K562 (cell line): ENCODE measurements at regions not wholly inside any gene's neighbourhood (a gene's known extent, or its start where the extent isn't known, plus 50 kb on each side); places are given as distances from the start of the nearest gene placed in this dataset.

ENCODE experiments used
- ARNT ChIP-seq, 2 experiments: fragments of 450-650 bp; IDR thresholded peaks; 2 replicates each; pipeline ENCODE4 v1.6.1; 2016; ENCODE audit warnings: mild to moderate bottlenecking in 1 of 2
- CBX2 ChIP-seq: fragments of 200-600 bp; sonication (generic); IDR thresholded peaks from one replicate; pipeline ENCODE4 v1.6.1; 2012; ENCODE audit warnings: mild to moderate bottlenecking, low read length, inconsistent platforms; ENCODE audit not compliant: insufficient read depth, poor library complexity, severe bottlenecking
- CBX5 ChIP-seq: IDR thresholded peaks from 2 replicates; pipeline ENCODE4 v1.6.1; 2014; ENCODE audit warnings: low read depth, borderline replicate concordance
- E2F3 ChIP-seq: fragments of 250-450 bp; sonication (Bioruptor Pico); IDR thresholded peaks from 2 replicates; pipeline ENCODE4 v1.4.0; 2020; ENCODE audit warnings: mild to moderate bottlenecking
- FOXA1 ChIP-seq: fragments of 450-650 bp; IDR thresholded peaks from 2 replicates; pipeline ENCODE4 v1.6.1; 2016; ENCODE audit warnings: mild to moderate bottlenecking, borderline replicate concordance
- GABPB1 ChIP-seq: sonication (generic); formaldehyde crosslinking; IDR thresholded peaks from 2 replicates; pipeline ENCODE4 v1.8.0; 2022; ENCODE audit warnings: mild to moderate bottlenecking, missing genetic modification reagents
- MBD2 ChIP-seq: sonication (generic); IDR thresholded peaks from 2 replicates; pipeline ENCODE4 v1.6.1; 2016; ENCODE audit warnings: low read depth, borderline replicate concordance
- MTA3 ChIP-seq: fragments of 450-650 bp; formaldehyde crosslinking; IDR thresholded peaks from 2 replicates; pipeline ENCODE4 v1.6.1; 2017; ENCODE audit warnings: mild to moderate bottlenecking, borderline replicate concordance
- MYC ChIP-seq, 2 experiments: fragments of 250-450 bp in 1 of 2; sonication (Bioruptor Pico) in 1 of 2; IDR thresholded peaks; 2 replicates each; pipeline versions ENCODE4 v1.5.1 to v1.6.1; 2012 to 2021; ENCODE audit warnings: low read depth in 2 of 2, borderline replicate concordance in 1 of 2, improper control_type of control experiment in 1 of 2, low read length in 1 of 2, mild to moderate bottlenecking in 1 of 2, moderate library complexity in 1 of 2
- NCOA1 ChIP-seq: fragments of 450-650 bp; IDR thresholded peaks from 2 replicates; pipeline ENCODE4 v1.6.1; 2016; ENCODE audit warnings: low read depth
- PRPF4 ChIP-seq: fragments of 200-400 bp; formaldehyde crosslinking; IDR thresholded peaks from one replicate; pipeline ENCODE4 v1.6.1; 2017; ENCODE audit warnings: low read length, low read depth, mild to moderate bottlenecking; ENCODE audit not compliant: insufficient read depth, poor library complexity, severe bottlenecking
- TAF1 ChIP-seq: IDR thresholded peaks from 2 replicates; pipeline ENCODE4 v1.6.1; 2011; ENCODE audit warnings: mild to moderate bottlenecking, low read length, moderate library complexity; ENCODE audit not compliant: insufficient read depth, control insufficient read depth, severe bottlenecking; ENCODE audit errors: extremely low read depth
- TSC22D4 ChIP-seq: fragments of 450-650 bp; IDR thresholded peaks from 2 replicates; pipeline ENCODE4 v1.6.1; 2016; ENCODE audit warnings: missing genetic modification characterization, missing biosample characterization, control low read depth
- ZNF75A ChIP-seq: fragments of 450-650 bp; formaldehyde crosslinking; IDR thresholded peaks from 2 replicates; pipeline ENCODE4 v1.4.0; 2020; ENCODE audit warnings: mild to moderate bottlenecking
- TF ChIP-seq, protein P1 (sequence below), 2 experiments: fragments of 450-650 bp in 1 of 2; IDR thresholded peaks; 2 replicates each; pipeline ENCODE4 v1.6.1; 2011 to 2017; ENCODE audit warnings: low read depth in 2 of 2, antibody characterized with exemption in 1 of 2, borderline replicate concordance in 1 of 2, low read length in 1 of 2, mild to moderate bottlenecking in 1 of 2, mixed read lengths in 1 of 2; ENCODE audit not compliant: control insufficient read depth in 1 of 2
- TF ChIP-seq, protein P2 (sequence below), 2 experiments: IDR thresholded peaks in 1 of 2; conservative IDR thresholded peaks in 1 of 2; 2 replicates each; pipeline ENCODE4 v1.6.1; 2016; ENCODE audit warnings: low read depth in 2 of 2, mild to moderate bottlenecking in 1 of 2, missing compliant biosample characterization in 1 of 2, missing genetic modification characterization in 1 of 2, moderate library complexity in 1 of 2
- TF ChIP-seq, protein P3 (sequence below): sonication (generic); formaldehyde crosslinking; IDR thresholded peaks from 2 replicates; pipeline ENCODE4 v1.8.0; 2022; ENCODE audit warnings: mild to moderate bottlenecking, missing genetic modification reagents

DNA sequence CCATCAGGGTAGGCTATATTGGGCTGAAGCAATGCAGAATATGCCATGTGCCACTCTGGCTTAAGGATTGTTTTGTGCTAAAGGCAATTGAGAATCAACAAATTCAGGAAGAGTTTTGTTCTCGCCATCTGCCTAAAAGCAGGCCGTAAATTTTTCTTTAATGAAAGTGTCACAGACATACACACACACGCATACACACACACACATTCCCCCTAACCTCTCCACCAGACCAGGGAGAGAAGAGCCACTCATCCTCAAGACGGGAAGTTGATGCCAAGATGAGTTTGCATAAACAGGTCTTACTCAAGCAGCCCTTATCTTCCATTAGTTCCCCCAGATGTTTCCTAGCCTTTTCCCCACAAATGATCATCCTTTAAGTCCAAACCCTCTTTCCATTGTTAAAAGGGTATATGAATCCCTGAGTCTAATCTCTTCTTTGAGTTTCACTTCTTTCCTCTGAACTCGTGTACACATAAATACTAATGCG is 59.6 kb upstream of the TRIM24 start (continued):
- TF ChIP-seq GABPB1 (CRISPR knock-in tag) (no peak), NCOA1 (peak; percentile 29; the same call in 1 of the 2 replicates), MTA3 (peak; percentile 73; the same call in 1 of the 2 replicates), ZNF75A (no peak), PRPF4 (no peak), CBX2 (no peak), FOXA1 (no peak), MBD2 (no peak; the same call in 1 of the 2 replicates), CBX5 (no peak), TAF1 (no peak), ARNT (IDR thresholded peaks at IDR 0.05) (peak; percentile 36 to 59; a peak in 1 of 4 replicates), TSC22D4 (tag) (no peak), E2F3 (CRISPR knock-in tag) (no peak), MYC (IDR thresholded peaks at IDR 0.05; ENCODE audit: low read depth, low read length) (0 out of 2 replicates have a peak, but pooled peaks have one; percentile 9), MYC (CRISPR knock-in tag; IDR thresholded peaks at IDR 0.05; ENCODE audit: borderline replicate concordance, low read depth) (no peak)
- TF ChIP-seq, protein P1, sequence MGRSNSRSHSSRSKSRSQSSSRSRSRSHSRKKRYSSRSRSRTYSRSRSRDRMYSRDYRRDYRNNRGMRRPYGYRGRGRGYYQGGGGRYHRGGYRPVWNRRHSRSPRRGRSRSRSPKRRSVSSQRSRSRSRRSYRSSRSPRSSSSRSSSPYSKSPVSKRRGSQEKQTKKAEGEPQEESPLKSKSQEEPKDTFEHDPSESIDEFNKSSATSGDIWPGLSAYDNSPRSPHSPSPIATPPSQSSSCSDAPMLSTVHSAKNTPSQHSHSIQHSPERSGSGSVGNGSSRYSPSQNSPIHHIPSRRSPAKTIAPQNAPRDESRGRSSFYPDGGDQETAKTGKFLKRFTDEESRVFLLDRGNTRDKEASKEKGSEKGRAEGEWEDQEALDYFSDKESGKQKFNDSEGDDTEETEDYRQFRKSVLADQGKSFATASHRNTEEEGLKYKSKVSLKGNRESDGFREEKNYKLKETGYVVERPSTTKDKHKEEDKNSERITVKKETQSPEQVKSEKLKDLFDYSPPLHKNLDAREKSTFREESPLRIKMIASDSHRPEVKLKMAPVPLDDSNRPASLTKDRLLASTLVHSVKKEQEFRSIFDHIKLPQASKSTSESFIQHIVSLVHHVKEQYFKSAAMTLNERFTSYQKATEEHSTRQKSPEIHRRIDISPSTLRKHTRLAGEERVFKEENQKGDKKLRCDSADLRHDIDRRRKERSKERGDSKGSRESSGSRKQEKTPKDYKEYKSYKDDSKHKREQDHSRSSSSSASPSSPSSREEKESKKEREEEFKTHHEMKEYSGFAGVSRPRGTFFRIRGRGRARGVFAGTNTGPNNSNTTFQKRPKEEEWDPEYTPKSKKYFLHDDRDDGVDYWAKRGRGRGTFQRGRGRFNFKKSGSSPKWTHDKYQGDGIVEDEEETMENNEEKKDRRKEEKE (IDR thresholded peaks at IDR 0.05; ENCODE audit: borderline replicate concordance in 1 of 2, control insufficient read depth in 1 of 2, low read depth in 2 of 2, low read length in 1 of 2): no peak
- TF ChIP-seq, protein P2, sequence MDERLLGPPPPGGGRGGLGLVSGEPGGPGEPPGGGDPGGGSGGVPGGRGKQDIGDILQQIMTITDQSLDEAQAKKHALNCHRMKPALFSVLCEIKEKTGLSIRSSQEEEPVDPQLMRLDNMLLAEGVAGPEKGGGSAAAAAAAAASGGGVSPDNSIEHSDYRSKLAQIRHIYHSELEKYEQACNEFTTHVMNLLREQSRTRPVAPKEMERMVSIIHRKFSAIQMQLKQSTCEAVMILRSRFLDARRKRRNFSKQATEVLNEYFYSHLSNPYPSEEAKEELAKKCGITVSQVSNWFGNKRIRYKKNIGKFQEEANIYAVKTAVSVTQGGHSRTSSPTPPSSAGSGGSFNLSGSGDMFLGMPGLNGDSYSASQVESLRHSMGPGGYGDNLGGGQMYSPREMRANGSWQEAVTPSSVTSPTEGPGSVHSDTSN (CRISPR knock-in tag; IDR thresholded peaks at IDR 0.05; ENCODE audit: low read depth): no peak
- TF ChIP-seq, protein P2 (tag; conservative IDR thresholded peaks at IDR 0.05; ENCODE audit: low read depth): peak; percentile 83
- TF ChIP-seq, protein P3, sequence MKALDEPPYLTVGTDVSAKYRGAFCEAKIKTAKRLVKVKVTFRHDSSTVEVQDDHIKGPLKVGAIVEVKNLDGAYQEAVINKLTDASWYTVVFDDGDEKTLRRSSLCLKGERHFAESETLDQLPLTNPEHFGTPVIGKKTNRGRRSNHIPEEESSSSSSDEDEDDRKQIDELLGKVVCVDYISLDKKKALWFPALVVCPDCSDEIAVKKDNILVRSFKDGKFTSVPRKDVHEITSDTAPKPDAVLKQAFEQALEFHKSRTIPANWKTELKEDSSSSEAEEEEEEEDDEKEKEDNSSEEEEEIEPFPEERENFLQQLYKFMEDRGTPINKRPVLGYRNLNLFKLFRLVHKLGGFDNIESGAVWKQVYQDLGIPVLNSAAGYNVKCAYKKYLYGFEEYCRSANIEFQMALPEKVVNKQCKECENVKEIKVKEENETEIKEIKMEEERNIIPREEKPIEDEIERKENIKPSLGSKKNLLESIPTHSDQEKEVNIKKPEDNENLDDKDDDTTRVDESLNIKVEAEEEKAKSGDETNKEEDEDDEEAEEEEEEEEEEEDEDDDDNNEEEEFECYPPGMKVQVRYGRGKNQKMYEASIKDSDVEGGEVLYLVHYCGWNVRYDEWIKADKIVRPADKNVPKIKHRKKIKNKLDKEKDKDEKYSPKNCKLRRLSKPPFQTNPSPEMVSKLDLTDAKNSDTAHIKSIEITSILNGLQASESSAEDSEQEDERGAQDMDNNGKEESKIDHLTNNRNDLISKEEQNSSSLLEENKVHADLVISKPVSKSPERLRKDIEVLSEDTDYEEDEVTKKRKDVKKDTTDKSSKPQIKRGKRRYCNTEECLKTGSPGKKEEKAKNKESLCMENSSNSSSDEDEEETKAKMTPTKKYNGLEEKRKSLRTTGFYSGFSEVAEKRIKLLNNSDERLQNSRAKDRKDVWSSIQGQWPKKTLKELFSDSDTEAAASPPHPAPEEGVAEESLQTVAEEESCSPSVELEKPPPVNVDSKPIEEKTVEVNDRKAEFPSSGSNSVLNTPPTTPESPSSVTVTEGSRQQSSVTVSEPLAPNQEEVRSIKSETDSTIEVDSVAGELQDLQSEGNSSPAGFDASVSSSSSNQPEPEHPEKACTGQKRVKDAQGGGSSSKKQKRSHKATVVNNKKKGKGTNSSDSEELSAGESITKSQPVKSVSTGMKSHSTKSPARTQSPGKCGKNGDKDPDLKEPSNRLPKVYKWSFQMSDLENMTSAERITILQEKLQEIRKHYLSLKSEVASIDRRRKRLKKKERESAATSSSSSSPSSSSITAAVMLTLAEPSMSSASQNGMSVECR (CRISPR knock-in tag): no peak
